ENCODE measurements at regions not wholly inside any gene's neighbourhood (a gene's known extent, or its start where the extent isn't known, plus 50 kb on each side); places are given as distances from the start of the nearest gene placed in this dataset.
"Not testable (repeated sequence)": the region's sequence is repeated elsewhere in the genome, so short reads cannot be mapped to it uniquely, and the experiment has no call there.

DNA sequence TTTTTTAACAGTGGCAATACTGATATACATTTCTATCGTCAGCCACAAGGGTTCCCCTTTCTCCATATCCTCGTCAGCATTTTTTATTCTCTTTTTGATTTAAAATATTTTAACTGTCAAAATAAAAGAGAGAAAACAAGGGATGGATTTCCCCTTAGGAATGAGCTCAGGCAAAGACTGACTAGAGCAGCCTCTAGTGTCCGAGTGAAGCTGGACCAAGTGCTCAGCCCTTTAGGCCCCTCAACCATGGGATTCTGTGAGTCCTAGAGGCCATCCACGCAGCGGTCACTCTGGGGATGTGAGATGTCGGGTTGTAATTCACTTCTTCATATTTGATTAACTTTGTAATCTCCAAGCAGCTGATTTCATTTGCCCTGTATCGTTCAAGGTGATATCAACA, 137.4 kb upstream of the RNF32 start:
- Histone ChIP-seq H3K36me3 (no peaks in the 10 kb centered on the region), H3K27me3 (no peaks in the 10 kb centered on the region), H3K4me3 (no peak overlapping the region), H3K9me3 (no peaks in the 10 kb centered on the region)
- DNase-seq = no peak

DNA sequence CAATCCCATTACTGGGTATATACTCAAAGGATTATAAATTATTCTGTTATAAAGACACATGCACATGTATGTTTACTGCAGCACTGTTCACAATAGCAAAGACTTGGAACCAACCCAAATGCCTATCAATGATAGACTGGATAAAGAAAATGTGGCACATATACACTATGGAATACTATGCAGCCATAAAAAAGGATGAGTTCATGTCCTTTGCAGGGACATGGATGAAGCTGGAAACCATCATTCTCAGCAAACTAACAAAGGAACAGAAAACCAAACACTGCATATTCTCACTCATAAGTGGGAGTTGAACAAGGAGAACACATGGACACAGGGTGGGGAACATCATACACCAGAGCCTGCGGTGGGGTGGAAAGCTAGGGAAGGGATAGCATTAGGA, 138.8 kb upstream of the RNF32 start:
- not testable (repeated sequence) for H3K36me3 ChIP-seq, H3K9me3 ChIP-seq, H3K27me3 ChIP-seq, DNase-seq, H3K4me3 ChIP-seq

DNA sequence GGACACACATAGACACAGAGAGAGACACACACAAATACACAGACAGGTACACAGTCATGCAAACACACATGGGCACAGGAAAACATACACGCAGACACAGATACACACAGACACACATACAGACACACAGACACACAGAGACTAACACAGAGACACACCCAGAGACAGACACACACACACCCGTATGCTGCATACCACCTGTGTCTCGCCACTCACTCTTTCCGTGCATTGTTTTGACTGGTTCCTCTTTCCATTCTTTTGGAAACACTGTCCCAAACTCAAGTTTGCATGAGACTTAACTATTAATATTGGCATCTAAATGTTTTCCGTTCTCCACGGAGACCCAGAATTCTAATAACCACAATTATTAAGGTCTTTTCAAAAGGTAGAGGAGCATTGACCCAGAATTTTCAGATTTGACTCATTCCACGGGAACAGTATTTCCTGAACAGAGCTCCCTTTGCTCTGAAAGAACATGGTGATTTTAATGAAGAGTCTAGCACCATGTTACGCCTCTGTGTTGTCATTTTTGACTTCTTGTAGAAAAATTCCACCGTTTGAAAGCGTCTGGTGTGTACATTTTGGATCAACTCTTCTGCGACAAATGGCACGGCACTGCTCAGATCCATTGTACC, 141.2 kb upstream of the RNF32 start:
- Histone ChIP-seq H3K9me3 (no peaks in the 10 kb centered on the region), H3K36me3 (no peaks in the 10 kb centered on the region), H3K27me3 (no peaks in the 10 kb centered on the region), H3K4me3 (no peak overlapping the region)
- no peak for DNase-seq

GRCh38 chr7:156497776-156498509, 142.6 kb upstream of the RNF32 start:
- Histone ChIP-seq H3K27me3 (no peaks in the 10 kb centered on the region), H3K4me3 (no peak overlapping the region), H3K9me3 (no peaks in the 10 kb centered on the region), H3K36me3 (no peaks in the 10 kb centered on the region)
- no peak for DNase-seq

DNA sequence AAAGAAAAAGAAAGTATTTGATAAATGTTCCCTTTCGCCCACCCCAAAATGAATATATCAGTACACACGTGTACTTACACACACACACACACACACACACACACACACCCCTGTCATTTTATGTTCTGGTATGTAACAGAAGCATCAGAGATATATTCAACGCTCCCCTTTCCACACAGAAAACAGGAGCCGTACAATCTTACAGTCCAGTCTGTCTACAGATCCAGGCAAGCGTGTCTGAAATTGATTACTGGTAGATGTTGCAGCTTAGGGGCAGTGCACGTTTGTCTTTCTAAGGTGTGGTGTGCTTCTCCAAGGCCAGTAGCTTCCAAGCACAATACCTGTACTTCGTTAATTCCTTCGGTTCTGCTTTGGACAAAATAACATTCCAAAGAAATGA, 143.7 kb upstream of the RNF32 start:
- H3K4me3 ChIP-seq = no peak overlapping the region
- H3K27me3 ChIP-seq = no peaks in the 10 kb centered on the region
- H3K9me3 ChIP-seq = no peaks in the 10 kb centered on the region
- H3K36me3 ChIP-seq = no peaks in the 10 kb centered on the region
- no peak for DNase-seq

- no peak overlapping the region for H3K4me3 ChIP-seq
- no peaks in the 10 kb centered on the region for H3K27me3 ChIP-seq
- no peaks in the 10 kb centered on the region for H3K9me3 ChIP-seq
- H3K36me3 ChIP-seq = no peaks in the 10 kb centered on the region
- no peak for DNase-seq
These were observed 144.2 kb upstream of the RNF32 start for GRCh38 chr7:156496363-156496769.

- no peaks in the 10 kb centered on the region for H3K36me3 ChIP-seq
- no peaks in the 10 kb centered on the region for H3K27me3 ChIP-seq
- no peaks in the 10 kb centered on the region for H3K9me3 ChIP-seq
- H3K4me3 ChIP-seq = no peak overlapping the region
- DNase-seq = no peak
These were observed 145.6 kb upstream of the RNF32 start for GRCh38 chr7:156494960-156495359.

GRCh38 chr7:156493942-156494341, 146.6 kb upstream of the RNF32 start:
- Histone ChIP-seq H3K4me3 (no peak overlapping the region), H3K27me3 (no peaks in the 10 kb centered on the region), H3K9me3 (no peaks in the 10 kb centered on the region), H3K36me3 (no peaks in the 10 kb centered on the region)
- peak; percentile 11 for DNase-seq

GRCh38 chr7:156492170-156492569, 148.4 kb upstream of the RNF32 start:
- no peaks in the 10 kb centered on the region for H3K9me3 ChIP-seq
- H3K4me3 ChIP-seq = no peak overlapping the region
- DNase-seq = no peak
- H3K27me3 ChIP-seq = no peaks in the 10 kb centered on the region
- H3K36me3 ChIP-seq = no peaks in the 10 kb centered on the region

DNA sequence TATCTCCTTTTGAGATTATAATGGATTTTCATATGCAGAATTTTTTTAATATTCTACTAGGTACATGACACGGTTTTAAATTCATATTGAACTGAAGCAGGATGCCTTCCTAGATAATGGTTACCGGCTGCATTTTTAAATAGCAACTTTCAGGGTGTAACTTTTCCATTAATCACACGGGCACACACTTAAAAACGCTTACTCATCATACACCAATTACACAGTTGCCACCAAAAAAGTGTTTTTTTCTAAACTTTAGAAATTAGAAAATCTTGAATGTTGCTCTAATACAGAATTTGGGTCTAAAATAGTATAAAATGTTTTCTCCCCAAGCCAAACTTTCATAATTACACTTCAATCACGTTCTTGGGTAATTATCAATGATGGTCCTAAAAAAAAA, 149.1 kb upstream of the RNF32 start:
- Histone ChIP-seq H3K4me3 (no peak overlapping the region), H3K9me3 (no peaks in the 10 kb centered on the region), H3K36me3 (no peaks in the 10 kb centered on the region), H3K27me3 (no peaks in the 10 kb centered on the region)
- DNase-seq = no peak

GRCh38 chr7:156490021-156490800, 150.4 kb upstream of the RNF32 start:
- H3K9me3 ChIP-seq = no peaks in the 10 kb centered on the region
- no peak overlapping the region for H3K4me3 ChIP-seq
- no peaks in the 10 kb centered on the region for H3K27me3 ChIP-seq
- H3K36me3 ChIP-seq = no peaks in the 10 kb centered on the region
- DNase-seq = no peak

DNA sequence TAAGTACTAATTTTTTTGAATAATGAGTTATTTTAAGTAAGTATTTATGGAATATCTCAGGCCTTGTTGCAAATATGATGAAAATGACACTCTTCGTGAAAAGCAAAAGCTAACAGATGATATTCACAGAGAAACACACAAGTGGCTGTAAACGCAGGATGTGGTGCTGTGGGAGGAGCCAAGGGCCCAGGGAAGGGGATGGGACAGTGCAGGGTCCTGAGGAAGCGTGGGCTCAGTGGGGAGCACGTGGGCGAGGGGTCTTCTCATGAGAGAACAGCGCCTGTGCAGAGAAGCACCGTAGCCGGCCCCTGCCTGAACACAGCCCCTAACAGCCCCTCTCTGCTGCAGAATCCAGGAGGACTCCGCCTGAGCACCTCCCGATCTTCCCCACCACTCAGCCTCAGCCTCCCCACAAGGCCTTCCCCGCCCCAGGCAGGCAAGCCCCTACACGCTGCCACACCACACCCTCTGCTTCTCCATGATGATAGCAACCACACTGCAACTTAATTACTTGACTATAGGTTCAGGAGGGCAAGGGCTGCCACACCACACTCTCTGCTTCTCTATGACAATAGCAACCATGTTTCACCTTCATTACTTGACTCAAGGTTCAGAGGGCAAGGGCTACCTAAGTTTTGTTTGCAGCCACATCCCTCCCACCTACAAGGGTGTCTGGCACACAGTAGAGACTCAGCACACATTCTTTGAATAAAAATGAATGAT, 152.6 kb upstream of the RNF32 start:
- no peaks in the 10 kb centered on the region for H3K9me3 ChIP-seq

DNA sequence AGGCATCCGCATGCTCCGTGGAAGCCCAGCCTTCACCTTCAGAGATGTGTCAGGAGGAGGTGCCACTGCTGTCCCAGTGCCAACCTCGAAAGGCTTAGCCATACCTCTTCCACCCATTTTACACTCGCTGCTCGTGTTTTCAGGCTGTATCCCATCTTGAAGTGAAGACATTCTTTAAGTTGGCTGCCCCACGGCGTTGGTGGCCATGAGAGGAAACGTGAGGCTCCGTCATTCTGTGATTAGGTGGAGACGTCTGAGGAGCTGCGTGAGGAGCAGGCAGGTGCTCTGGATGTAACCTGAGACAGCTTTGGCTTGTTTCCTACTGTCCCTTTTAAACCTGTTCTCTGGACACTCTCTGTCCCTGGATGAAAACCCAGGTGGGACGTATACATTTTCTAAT, 159.9 kb upstream of the RNF32 start:
- Histone ChIP-seq H3K27me3 (no peaks in the 10 kb centered on the region), H3K9me3 (no peaks in the 10 kb centered on the region), H3K36me3 (no peaks in the 10 kb centered on the region), H3K4me3 (no peak overlapping the region)
- no peak for DNase-seq

More for the DNA sequence above, 152.6 kb upstream of the RNF32 start:
- H3K36me3 ChIP-seq = no peaks in the 10 kb centered on the region
- DNase-seq = no peak
- no peaks in the 10 kb centered on the region for H3K27me3 ChIP-seq
- H3K4me3 ChIP-seq = no peak overlapping the region

DNA sequence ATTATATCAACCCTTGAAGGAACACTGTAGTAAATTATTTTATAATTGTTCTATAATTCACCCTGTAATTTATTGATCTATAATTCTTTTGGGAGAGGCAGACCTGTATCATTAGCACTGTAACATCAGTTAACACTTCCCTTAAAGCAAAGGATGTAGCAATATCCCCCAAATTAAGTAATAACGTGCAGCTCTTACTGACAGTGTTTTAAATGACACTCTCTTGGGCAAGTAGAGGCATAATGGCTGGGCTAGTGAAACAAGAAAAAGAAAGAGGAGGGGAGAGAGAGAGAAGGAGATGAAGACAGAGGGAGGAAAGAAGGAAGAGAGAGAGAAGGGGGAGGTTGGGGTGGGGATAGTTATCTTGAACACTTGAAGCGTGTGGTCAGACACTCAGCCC, 161.0 kb upstream of the RNF32 start:
- no peak for DNase-seq
- Histone ChIP-seq H3K36me3 (no peaks in the 10 kb centered on the region), H3K4me3 (no peak overlapping the region), H3K9me3 (no peaks in the 10 kb centered on the region), H3K27me3 (no peaks in the 10 kb centered on the region)

DNA sequence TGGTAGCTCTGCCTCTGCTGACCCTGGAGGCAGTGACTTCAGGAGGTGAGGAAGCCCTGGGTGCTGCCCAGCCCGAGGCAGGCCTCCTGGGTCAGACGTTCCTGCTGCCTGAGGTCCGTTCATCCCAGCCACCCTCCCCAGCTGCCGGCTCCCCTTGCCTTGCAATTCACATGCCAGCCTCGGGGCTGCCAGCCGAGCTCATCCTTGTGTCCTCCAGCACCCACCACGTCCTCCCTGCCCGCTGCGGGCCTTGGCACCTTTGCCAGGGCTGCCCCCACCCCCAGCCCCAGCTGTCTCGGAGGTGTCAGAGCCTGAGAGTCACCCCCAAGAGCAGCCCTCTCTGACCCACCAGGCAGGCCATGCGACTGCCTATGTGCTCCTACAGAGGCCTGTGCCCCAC, 162.1 kb upstream of the RNF32 start:
- H3K36me3 ChIP-seq = no peaks in the 10 kb centered on the region
- DNase-seq = no peak
- no peaks in the 10 kb centered on the region for H3K9me3 ChIP-seq
- H3K27me3 ChIP-seq = no peaks in the 10 kb centered on the region
- no peak overlapping the region for H3K4me3 ChIP-seq

DNA sequence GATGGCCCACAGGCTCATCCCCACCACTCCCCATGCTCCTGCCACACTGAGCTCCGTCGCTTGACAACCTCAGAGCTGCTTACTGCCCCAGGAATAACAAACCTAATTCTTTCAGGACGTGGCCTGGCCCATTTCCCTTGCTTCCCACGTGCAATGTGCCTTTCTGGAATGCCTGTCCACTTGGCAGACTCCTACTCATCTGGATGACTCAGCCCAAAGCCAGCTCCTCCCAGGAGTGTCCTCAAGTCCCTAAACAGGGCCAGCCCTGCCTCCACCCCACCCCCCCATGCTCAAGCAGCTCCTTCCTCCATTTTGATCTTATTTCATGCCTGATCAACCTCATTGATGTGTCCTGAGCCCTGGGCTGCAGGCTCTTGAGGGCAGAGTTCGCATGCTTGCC, 164.9 kb upstream of the RNF32 start:
- Histone ChIP-seq H3K36me3 (no peaks in the 10 kb centered on the region), H3K9me3 (no peaks in the 10 kb centered on the region), H3K27me3 (no peaks in the 10 kb centered on the region), H3K4me3 (no peak overlapping the region)
- DNase-seq = peak; percentile 81

GRCh38 chr7:156475179-156475578, 165.4 kb upstream of the RNF32 start:
- no peaks in the 10 kb centered on the region for H3K27me3 ChIP-seq
- no peaks in the 10 kb centered on the region for H3K36me3 ChIP-seq
- no peak for DNase-seq
- no peaks in the 10 kb centered on the region for H3K9me3 ChIP-seq
- no peak overlapping the region for H3K4me3 ChIP-seq
